ENCODE measurements at regions not wholly inside any gene's neighbourhood (a gene's known extent, or its start where the extent isn't known, plus 50 kb on each side); places are given as distances from the start of the nearest gene placed in this dataset.

GRCh38 chr9:115333277-115334070, 215.5 kb upstream of the TNC start:
- TF ChIP-seq JUND (IDR thresholded peaks at IDR 0.05) = no peak
- no peak for TF ChIP-seq CTCF (IDR thresholded peaks at IDR 0.05; ENCODE audit: low read depth, low read length, missing input control)
- no peak for TF ChIP-seq ZBTB33 (IDR thresholded peaks at IDR 0.05)
- TF ChIP-seq ATF3 (IDR thresholded peaks at IDR 0.05) = no peak

Data from liver (tissue), 3 donors.